CD4-positive, CD25-positive, alpha-beta regulatory T cell (primary cell): ENCODE measurements at regions not wholly inside any gene's neighbourhood (a gene's known extent, or its start where the extent isn't known, plus 50 kb on each side); places are given as distances from the start of the nearest gene placed in this dataset.

ENCODE experiments used
- ATAC-seq, 2 donors: fragments of 150-1000 bp; cut with Tn5 transposase; one replicate each; pipeline ENCODE4 v1.10.0; 2021; ENCODE audit warnings: low read depth in 2 of 2, moderate number of reproducible peaks in 2 of 2, moderate library complexity in 1 of 2
- DNase-seq, 3 donors: peaks; one replicate each; pipeline versions ENCODE4 v3.0.0 to v3.0.0-alpha.2; 2012 to 2022; ENCODE audit warnings: mixed read lengths in 1 of 3
- H3K27ac ChIP-seq: one replicate; pipeline ENCODE4 v1.7.0; 2013; ENCODE audit warnings: mild to moderate bottlenecking, low read length; ENCODE audit not compliant: insufficient read depth, poor library complexity, severe bottlenecking
- H3K27me3 ChIP-seq: one replicate; pipeline ENCODE4 v1.7.0; 2013; ENCODE audit warnings: low read length; ENCODE audit not compliant: control insufficient read depth, insufficient read depth
- H3K36me3 ChIP-seq: one replicate; pipeline ENCODE4 v1.7.0; 2013; ENCODE audit warnings: mild to moderate bottlenecking, low read length, moderate library complexity; ENCODE audit not compliant: control insufficient read depth, insufficient read depth
- H3K4me1 ChIP-seq: 2 replicates; pipeline ENCODE4 v1.7.0; 2013; ENCODE audit warnings: mild to moderate bottlenecking, low read length; ENCODE audit not compliant: insufficient read depth, control insufficient read depth, poor library complexity, severe bottlenecking
- H3K4me3 ChIP-seq: one replicate; pipeline ENCODE4 v1.7.0; 2013; ENCODE audit warnings: low read depth, mild to moderate bottlenecking, low read length, moderate library complexity
- H3K9me3 ChIP-seq, 2 experiments: 1 replicate in 1 of 2; 2 replicates in 1 of 2; pipeline ENCODE4 v1.7.0; 2013; ENCODE audit warnings: low read length in 2 of 2, mild to moderate bottlenecking in 1 of 2, moderate library complexity in 1 of 2; ENCODE audit not compliant: control insufficient read depth in 2 of 2
- H3K27ac Mint-ChIP-seq, 3 donors: one replicate each; pipeline ENCODE4 v1.8.0; 2020 to 2022; ENCODE audit warnings: mild to moderate bottlenecking in 3 of 3, mixed read lengths in 3 of 3, moderate library complexity in 2 of 3
- H3K27me3 Mint-ChIP-seq: one replicate; pipeline ENCODE4 v1.8.0; 2022; ENCODE audit warnings: mild to moderate bottlenecking, mixed read lengths
- H3K36me3 Mint-ChIP-seq: one replicate; pipeline ENCODE4 v1.8.0; 2020; ENCODE audit warnings: mixed read lengths
- H3K4me1 Mint-ChIP-seq, 4 donors: one replicate each; pipeline ENCODE4 v1.8.0; 2020 to 2022; ENCODE audit warnings: mixed read lengths in 4 of 4, mild to moderate bottlenecking in 1 of 4
- H3K4me3 Mint-ChIP-seq, 4 donors: one replicate each; pipeline ENCODE4 v1.8.0; 2020 to 2022; ENCODE audit warnings: mild to moderate bottlenecking in 4 of 4, mixed read lengths in 4 of 4, moderate library complexity in 3 of 4
- H3K9me3 Mint-ChIP-seq, 7 donors: one replicate each; pipeline ENCODE4 v1.8.0; 2020 to 2022; ENCODE audit warnings: mixed read lengths in 7 of 7, mild to moderate bottlenecking in 3 of 7, moderate library complexity in 2 of 7

DNA sequence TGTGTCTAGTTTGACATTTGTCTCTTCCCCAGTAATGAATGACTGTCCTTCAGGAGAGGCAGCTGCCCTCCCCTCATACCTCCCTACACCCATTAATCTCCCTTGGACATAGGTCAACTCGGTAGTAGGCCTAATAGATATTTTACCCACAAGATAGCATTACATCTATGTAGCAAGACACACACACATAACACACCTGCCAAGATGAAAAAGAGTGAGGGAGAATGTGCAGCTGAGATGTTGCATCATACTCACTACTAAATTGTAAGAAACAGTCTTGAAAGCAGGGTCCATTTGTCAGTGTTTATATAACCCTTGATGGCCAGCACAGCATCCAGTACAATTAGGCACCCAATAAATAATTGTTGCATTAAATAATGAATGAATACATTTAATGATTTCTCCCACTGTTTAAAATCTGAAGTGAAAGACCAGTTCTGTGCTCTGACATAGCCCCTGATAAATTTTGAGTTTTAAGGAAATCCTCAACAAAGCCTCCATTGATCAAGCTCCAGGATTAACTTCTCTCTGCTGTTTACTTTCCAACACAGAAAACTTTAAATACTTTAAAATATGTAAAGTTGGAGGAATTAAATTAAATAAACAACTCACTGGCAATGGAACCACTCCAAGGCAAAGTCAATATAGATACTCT, 440.8 kb upstream of the RASGEF1B start:
- no peaks in the 10 kb centered on the region for H3K27me3 ChIP-seq
- H3K9me3 ChIP-seq = no peaks in the 10 kb centered on the region
- no peaks in the 10 kb centered on the region for H3K4me1 ChIP-seq
- H3K9me3 Mint-ChIP-seq = no peaks in the 10 kb centered on the region
- H3K4me1 Mint-ChIP-seq = no peaks in the 10 kb centered on the region
- H3K4me3 Mint-ChIP-seq = no peak overlapping the region
- no peaks in the 10 kb centered on the region for H3K36me3 ChIP-seq
- ATAC-seq (no peak), DNase-seq (no peak)
- no peaks in the 10 kb centered on the region for H3K36me3 Mint-ChIP-seq
- H3K27me3 Mint-ChIP-seq = peaks cover 9% of the 10 kb centered on the region
- no peak overlapping the region for H3K4me3 ChIP-seq
- no peak overlapping the region for H3K27ac ChIP-seq
- H3K27ac Mint-ChIP-seq = no peak overlapping the region

- H3K4me3 Mint-ChIP-seq = no peak overlapping the region
- Histone ChIP-seq H3K36me3 (no peaks in the 10 kb centered on the region), H3K4me1 (no peaks in the 10 kb centered on the region), H3K9me3 (no peaks in the 10 kb centered on the region), H3K27me3 (peaks cover 4% of the 10 kb centered on the region), H3K4me3 (no peak overlapping the region), H3K27ac (no peak overlapping the region)
- no peaks in the 10 kb centered on the region for H3K4me1 Mint-ChIP-seq
- no peaks in the 10 kb centered on the region for H3K36me3 Mint-ChIP-seq
- DNase-seq = no peak
- no peak overlapping the region for H3K27ac Mint-ChIP-seq
- no peak for ATAC-seq
- H3K9me3 Mint-ChIP-seq = peaks cover 0 to under 1% (median 0%) of the 10 kb centered on the region in 7 donors
- no peaks in the 10 kb centered on the region for H3K27me3 Mint-ChIP-seq
Measured at GRCh38 chr4:81906905-81907304, 435.2 kb upstream of the RASGEF1B start.

GRCh38 chr4:81905971-81906370, 434.3 kb upstream of the RASGEF1B start:
- ATAC-seq = no peak
- Mint-ChIP-seq H3K27ac (no peak overlapping the region), H3K4me3 (no peak overlapping the region), H3K36me3 (no peaks in the 10 kb centered on the region), H3K27me3 (no peaks in the 10 kb centered on the region), H3K9me3 (peaks cover 0 to 2% (median 0%) of the 10 kb centered on the region in 7 donors), H3K4me1 (no peaks in the 10 kb centered on the region)
- H3K4me1 ChIP-seq = no peaks in the 10 kb centered on the region
- H3K27ac ChIP-seq = no peak overlapping the region
- peaks cover 4% of the 10 kb centered on the region for H3K27me3 ChIP-seq
- no peak for DNase-seq
- no peak overlapping the region for H3K4me3 ChIP-seq
- no peaks in the 10 kb centered on the region for H3K36me3 ChIP-seq
- no peaks in the 10 kb centered on the region for H3K9me3 ChIP-seq

DNA sequence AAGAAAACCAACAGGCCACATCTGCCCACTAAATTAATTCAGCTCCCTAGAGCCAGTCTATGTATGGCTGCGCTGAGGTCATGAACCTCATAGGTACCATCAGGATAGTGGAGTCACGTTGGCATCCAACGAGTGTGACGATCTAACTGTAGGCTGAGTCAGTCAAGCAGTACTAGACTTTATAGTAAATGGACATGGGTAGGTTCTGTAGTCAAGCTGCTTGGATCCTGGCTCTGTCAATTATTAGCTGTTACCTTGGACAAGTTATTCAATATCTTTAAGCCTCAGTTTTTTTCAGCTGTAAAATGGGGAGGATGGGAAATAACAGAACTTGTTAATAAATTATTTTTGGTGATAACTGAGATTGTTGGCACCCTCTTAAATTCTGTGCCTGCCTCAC, 432.4 kb upstream of the RASGEF1B start:
- H3K4me1 Mint-ChIP-seq = no peaks in the 10 kb centered on the region
- no peaks in the 10 kb centered on the region for H3K36me3 Mint-ChIP-seq
- Histone ChIP-seq H3K27me3 (peaks cover 6% of the 10 kb centered on the region), H3K9me3 (no peaks in the 10 kb centered on the region), H3K27ac (no peak overlapping the region), H3K4me3 (no peak overlapping the region), H3K4me1 (no peaks in the 10 kb centered on the region), H3K36me3 (no peaks in the 10 kb centered on the region)
- H3K9me3 Mint-ChIP-seq = peaks cover 0 to 2% (median 0%) of the 10 kb centered on the region in 7 donors
- DNase-seq = no peak
- no peak overlapping the region for H3K27ac Mint-ChIP-seq
- H3K27me3 Mint-ChIP-seq = no peaks in the 10 kb centered on the region
- H3K4me3 Mint-ChIP-seq = no peak overlapping the region
- no peak for ATAC-seq

DNA sequence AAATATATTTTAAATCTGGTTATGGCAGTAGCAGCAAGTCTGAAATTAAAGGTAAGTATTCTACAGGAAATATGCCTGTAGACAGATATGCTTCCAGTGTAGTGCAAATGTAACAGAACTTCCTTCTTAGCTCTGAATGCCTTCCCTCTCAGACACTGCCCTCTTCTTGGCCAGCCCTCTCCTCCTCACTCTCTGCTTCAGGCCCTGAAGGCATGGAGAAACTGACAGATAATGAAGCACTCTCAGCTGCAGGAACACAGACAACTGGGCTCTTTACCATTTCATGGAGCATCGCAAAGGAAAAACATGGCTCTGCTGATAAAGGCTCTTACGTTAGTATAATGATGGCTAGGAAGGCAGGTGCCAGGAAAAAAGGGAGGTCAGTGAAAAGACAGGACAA, 431.5 kb upstream of the RASGEF1B start:
- Mint-ChIP-seq H3K4me1 (no peaks in the 10 kb centered on the region), H3K36me3 (no peaks in the 10 kb centered on the region), H3K4me3 (no peak overlapping the region), H3K27ac (no peak overlapping the region), H3K9me3 (peaks cover 0 to 2% (median 0%) of the 10 kb centered on the region in 7 donors), H3K27me3 (no peaks in the 10 kb centered on the region)
- Histone ChIP-seq H3K4me1 (no peaks in the 10 kb centered on the region), H3K9me3 (no peaks in the 10 kb centered on the region), H3K27me3 (peaks cover 6% of the 10 kb centered on the region), H3K27ac (no peak overlapping the region), H3K4me3 (no peak overlapping the region), H3K36me3 (no peaks in the 10 kb centered on the region)
- ATAC-seq = no peak
- no peak for DNase-seq

DNA sequence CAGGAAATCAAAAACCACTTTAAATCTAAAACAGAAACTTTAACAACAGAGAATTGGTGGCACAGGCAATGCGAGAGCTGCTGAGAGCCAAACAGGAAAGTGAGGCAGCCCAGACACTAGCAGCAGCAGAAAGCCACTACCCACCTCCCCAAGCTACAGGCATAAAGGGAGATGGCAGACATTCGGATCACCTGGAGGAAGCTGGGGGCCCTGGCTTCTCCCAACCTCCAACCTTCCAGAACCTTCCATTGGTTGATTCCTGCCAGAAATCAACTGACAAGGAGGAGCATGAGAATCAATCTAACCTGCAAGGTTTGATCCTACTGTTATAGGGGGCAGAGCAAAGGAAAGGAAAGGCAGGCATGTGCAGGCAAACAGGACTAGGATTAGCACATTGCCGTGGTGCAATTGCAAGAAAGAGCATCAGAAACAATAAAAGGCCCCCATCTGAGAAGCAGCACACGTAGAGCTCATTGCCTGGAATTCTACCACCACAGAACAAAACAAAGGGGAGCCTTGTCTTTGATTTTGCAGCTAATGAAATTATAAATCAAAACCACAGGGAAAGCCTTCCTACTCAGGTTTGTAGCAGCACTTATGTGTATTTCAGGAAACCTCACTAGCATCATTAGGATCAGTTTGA, 427.3 kb upstream of the RASGEF1B start:
- Histone ChIP-seq H3K36me3 (no peaks in the 10 kb centered on the region), H3K4me3 (no peak overlapping the region), H3K9me3 (no peaks in the 10 kb centered on the region), H3K27me3 (peaks cover 3% of the 10 kb centered on the region), H3K27ac (no peak overlapping the region), H3K4me1 (no peaks in the 10 kb centered on the region)
- peak overlapping the region in 1 of 3 donors; percentile 32 for H3K27ac Mint-ChIP-seq
- H3K36me3 Mint-ChIP-seq = no peaks in the 10 kb centered on the region
- no peaks in the 10 kb centered on the region for H3K27me3 Mint-ChIP-seq
- DNase-seq = no peak
- no peaks in the 10 kb centered on the region for H3K4me1 Mint-ChIP-seq
- H3K9me3 Mint-ChIP-seq = peaks cover 0 to 2% (median 0%) of the 10 kb centered on the region in 7 donors
- no peak for ATAC-seq
- H3K4me3 Mint-ChIP-seq = no peak overlapping the region

- no peak for DNase-seq
- H3K27ac Mint-ChIP-seq = no peak overlapping the region
- Histone ChIP-seq H3K27me3 (peaks cover 2% of the 10 kb centered on the region), H3K4me3 (no peak overlapping the region), H3K27ac (no peak overlapping the region), H3K4me1 (no peaks in the 10 kb centered on the region), H3K36me3 (no peaks in the 10 kb centered on the region), H3K9me3 (no peaks in the 10 kb centered on the region)
- no peak for ATAC-seq
- peaks cover 0 to 2% (median 0%) of the 10 kb centered on the region in 7 donors for H3K9me3 Mint-ChIP-seq
- H3K27me3 Mint-ChIP-seq = no peaks in the 10 kb centered on the region
- H3K4me1 Mint-ChIP-seq = no peaks in the 10 kb centered on the region
- no peak overlapping the region for H3K4me3 Mint-ChIP-seq
- no peaks in the 10 kb centered on the region for H3K36me3 Mint-ChIP-seq
Measured at GRCh38 chr4:81896936-81897335, 425.2 kb upstream of the RASGEF1B start.
